PC-9 (cell line): ENCODE measurements at regions not wholly inside any gene's neighbourhood (a gene's known extent, or its start where the extent isn't known, plus 50 kb on each side); places are given as distances from the start of the nearest gene placed in this dataset.

Experiments used
- BruUV-seq: library from RNA; stranded (reverse); fragments of 400-500 nt; replicated peaks from 2 replicates; lab custom pipeline; 2021; lab: Mats Ljungman, UMichigan
- CTCF ChIA-PET: fragments of 300-600 bp; sonication (Branson Sonifier 250); formaldehyde crosslinking; loops from one replicate; lab custom pipeline; 2022; ENCODE audit warnings: antibody characterized with exemption; lab: Charles Lee
- POLR2A ChIA-PET: fragments of 300-600 bp; sonication (Branson Sonifier 250); formaldehyde crosslinking; loops from one replicate; lab custom pipeline; 2022; ENCODE audit warnings: antibody characterized with exemption; ENCODE audit not compliant: unreplicated experiment; lab: Charles Lee
- DNase-seq, 2 experiments: peaks; one replicate each; pipeline versions ENCODE4 v3.0.0 to v3.0.0-alpha.2; 2015 to 2022; ENCODE audit warnings: mixed read lengths in 1 of 2
- H2AFZ ChIP-seq: fragments of 200-600 bp; sonication (generic); 2 replicates; pipeline ENCODE4 v1.8.1; 2017; ENCODE audit warnings: antibody characterized with exemption
- H3F3A ChIP-seq: fragments of 200-600 bp; sonication (generic); 2 replicates; pipeline ENCODE4 v1.8.1; 2017; ENCODE audit warnings: antibody characterized with exemption, mild to moderate bottlenecking, low read depth; ENCODE audit not compliant: insufficient read depth
- H3K27ac ChIP-seq: fragments of 200-600 bp; sonication (generic); 2 replicates; pipeline ENCODE4 v1.6.1; 2016; ENCODE audit warnings: mixed run types
- H3K27me3 ChIP-seq: fragments of 200-600 bp; sonication (generic); 2 replicates; pipeline ENCODE4 v1.6.1; 2016; ENCODE audit warnings: low read depth, mixed run types; ENCODE audit not compliant: insufficient read depth
- H3K36me3 ChIP-seq: fragments of 200-600 bp; sonication (generic); 2 replicates; pipeline ENCODE4 v1.6.1; 2016; ENCODE audit warnings: low read depth, mixed run types
- H3K4me1 ChIP-seq: fragments of 200-600 bp; sonication (generic); replicated peaks from 2 replicates; pipeline ENCODE4 v1.6.1; 2016; ENCODE audit warnings: mixed run types; ENCODE audit not compliant: insufficient read depth
- H3K4me2 ChIP-seq: fragments of 200-600 bp; sonication (generic); 2 replicates; pipeline ENCODE4 v1.6.1; 2017; ENCODE audit warnings: mixed run types
- H3K4me3 ChIP-seq: fragments of 200-600 bp; sonication (generic); 2 replicates; pipeline ENCODE4 v1.6.1; 2016; ENCODE audit warnings: mixed run types
- H3K79me2 ChIP-seq: fragments of 200-600 bp; sonication (generic); 2 replicates; pipeline ENCODE4 v1.6.1; 2017; ENCODE audit warnings: low read depth, mixed run types
- H3K9me2 ChIP-seq: fragments of 200-600 bp; sonication (generic); 2 replicates; pipeline ENCODE4 v1.8.1; 2017; ENCODE audit warnings: mild to moderate bottlenecking; ENCODE audit not compliant: insufficient read depth
- H3K9me3 ChIP-seq: fragments of 200-600 bp; sonication (generic); 2 replicates; pipeline ENCODE4 v1.8.1; 2016; ENCODE audit warnings: low read depth; ENCODE audit not compliant: insufficient read depth
- H4K20me1 ChIP-seq: fragments of 200-600 bp; sonication (generic); 2 replicates; pipeline ENCODE4 v1.8.1; 2017; ENCODE audit not compliant: insufficient read depth
- EZH2 ChIP-seq: fragments of 200-600 bp; sonication (generic); IDR thresholded peaks from 2 replicates; pipeline ENCODE4 v1.8.0; 2017; ENCODE audit warnings: antibody characterized with exemption, low read depth
- intact Hi-C: fragments of 100-400 bp; cut with micrococcal nuclease; formaldehyde crosslinking; loops from one replicate; pipeline ENCODE4 v1.10.0; 2022; ENCODE audit not compliant: unreplicated experiment
- TF ChIP-seq, protein P1 (sequence below): fragments of 200-600 bp; sonication (generic); conservative IDR thresholded peaks from 2 replicates; pipeline ENCODE4 v1.6.1; 2017; ENCODE audit warnings: mixed run types, antibody characterized with exemption, mild to moderate bottlenecking, moderate library complexity

DNA sequence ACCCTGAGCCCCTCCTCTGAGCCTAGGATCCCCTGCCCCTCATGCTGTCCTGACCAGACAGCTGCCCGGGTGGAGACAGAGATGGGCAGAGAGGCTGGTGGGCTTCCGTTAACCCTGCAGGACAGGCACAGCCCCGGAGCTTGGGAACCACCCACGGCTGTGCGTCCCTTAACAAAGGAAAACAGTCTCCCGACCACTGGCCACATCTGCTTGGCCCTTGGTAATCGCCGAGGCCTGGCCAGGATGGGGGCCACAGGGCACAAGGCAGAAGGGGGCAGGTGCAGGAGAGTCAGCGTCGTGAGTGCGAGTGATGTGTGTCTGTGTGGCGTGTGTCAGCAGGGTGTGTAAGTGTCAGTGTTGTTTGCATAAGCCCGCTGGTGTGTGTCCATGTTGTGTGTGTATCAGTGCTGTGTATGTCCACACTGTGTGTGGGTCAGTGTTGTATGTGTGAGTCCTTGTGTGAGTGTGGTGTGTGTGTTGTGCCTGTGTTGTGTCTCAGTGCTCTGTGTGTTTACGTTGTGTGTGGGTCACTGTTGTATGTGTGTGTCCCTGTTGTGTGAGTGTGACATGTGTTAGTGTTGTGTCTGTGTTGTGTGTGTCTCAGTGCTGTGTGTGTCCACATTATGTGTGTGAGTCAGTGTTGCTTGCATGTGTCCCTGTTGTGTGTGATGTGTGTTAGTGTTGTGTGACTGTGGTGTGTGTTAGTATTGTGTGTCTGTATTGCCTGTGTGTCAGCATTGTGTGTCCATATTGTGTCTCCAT is 369.5 kb downstream of the BRD1 start:
- TF ChIP-seq EZH2: no peak
- TF ChIP-seq, protein P1, sequence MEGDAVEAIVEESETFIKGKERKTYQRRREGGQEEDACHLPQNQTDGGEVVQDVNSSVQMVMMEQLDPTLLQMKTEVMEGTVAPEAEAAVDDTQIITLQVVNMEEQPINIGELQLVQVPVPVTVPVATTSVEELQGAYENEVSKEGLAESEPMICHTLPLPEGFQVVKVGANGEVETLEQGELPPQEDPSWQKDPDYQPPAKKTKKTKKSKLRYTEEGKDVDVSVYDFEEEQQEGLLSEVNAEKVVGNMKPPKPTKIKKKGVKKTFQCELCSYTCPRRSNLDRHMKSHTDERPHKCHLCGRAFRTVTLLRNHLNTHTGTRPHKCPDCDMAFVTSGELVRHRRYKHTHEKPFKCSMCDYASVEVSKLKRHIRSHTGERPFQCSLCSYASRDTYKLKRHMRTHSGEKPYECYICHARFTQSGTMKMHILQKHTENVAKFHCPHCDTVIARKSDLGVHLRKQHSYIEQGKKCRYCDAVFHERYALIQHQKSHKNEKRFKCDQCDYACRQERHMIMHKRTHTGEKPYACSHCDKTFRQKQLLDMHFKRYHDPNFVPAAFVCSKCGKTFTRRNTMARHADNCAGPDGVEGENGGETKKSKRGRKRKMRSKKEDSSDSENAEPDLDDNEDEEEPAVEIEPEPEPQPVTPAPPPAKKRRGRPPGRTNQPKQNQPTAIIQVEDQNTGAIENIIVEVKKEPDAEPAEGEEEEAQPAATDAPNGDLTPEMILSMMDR: no peak
- CTCF ChIA-PET: no interaction called here
- no peak for DNase-seq

DNA sequence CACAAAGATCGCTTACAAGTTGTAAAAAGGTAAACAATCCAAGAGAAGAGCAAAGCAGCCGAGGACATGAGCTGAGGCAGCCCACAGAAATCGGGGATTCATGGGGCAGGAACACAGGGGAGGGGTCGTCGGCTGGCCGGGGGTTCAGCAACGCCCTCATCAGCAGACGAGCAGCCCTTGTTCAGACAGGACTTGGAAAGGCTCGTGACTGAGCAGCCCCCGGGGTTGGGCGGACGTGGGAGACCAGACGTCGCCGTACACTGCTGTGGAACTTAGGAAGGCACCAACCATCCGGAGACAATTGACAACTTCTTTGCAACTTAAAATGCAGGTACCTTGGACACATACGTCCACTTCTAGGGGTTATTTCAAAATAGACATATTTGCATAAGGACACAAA is 370.5 kb downstream of the BRD1 start:
- Histone ChIP-seq H2AFZ (no peak overlapping the region), H4K20me1 (no peaks in the 10 kb centered on the region), H3F3A (no peaks in the 10 kb centered on the region), H3K4me3 (no peak overlapping the region), H3K4me1 (no peaks in the 10 kb centered on the region), H3K27ac (no peak overlapping the region), H3K9me3 (no peaks in the 10 kb centered on the region), H3K4me2 (peak overlapping the region; percentile 27), H3K9me2 (no peaks in the 10 kb centered on the region), H3K27me3 (peaks cover 98% of the 10 kb centered on the region), H3K79me2 (no peaks in the 10 kb centered on the region), H3K36me3 (no peaks in the 10 kb centered on the region)
- TF ChIP-seq, protein P1: no peak
- no peak for TF ChIP-seq EZH2
- ChIA-PET POLR2A (no interaction called here), CTCF (no interaction called here)
- no TSS peak for BruUV-seq
- no peak for DNase-seq
- intact Hi-C loops: no loop called here

More for the DNA sequence above, 369.5 kb downstream of the BRD1 start:
- H3K9me3 ChIP-seq: no peaks in the 10 kb centered on the region
- peaks cover 100% of the 10 kb centered on the region for H3K27me3 ChIP-seq
- POLR2A ChIA-PET: no interaction called here
- H3K4me1 ChIP-seq: no peaks in the 10 kb centered on the region
- no peak overlapping the region for H3K27ac ChIP-seq
- intact Hi-C loops: no loop called here
- no peaks in the 10 kb centered on the region for H3K9me2 ChIP-seq
- no peaks in the 10 kb centered on the region for H4K20me1 ChIP-seq
- H3K79me2 ChIP-seq: no peaks in the 10 kb centered on the region
- H2AFZ ChIP-seq: no peak overlapping the region
- no peak overlapping the region for H3K4me2 ChIP-seq
- BruUV-seq: no TSS peak
- H3F3A ChIP-seq: no peaks in the 10 kb centered on the region
- no peaks in the 10 kb centered on the region for H3K36me3 ChIP-seq
- no peak overlapping the region for H3K4me3 ChIP-seq

DNA sequence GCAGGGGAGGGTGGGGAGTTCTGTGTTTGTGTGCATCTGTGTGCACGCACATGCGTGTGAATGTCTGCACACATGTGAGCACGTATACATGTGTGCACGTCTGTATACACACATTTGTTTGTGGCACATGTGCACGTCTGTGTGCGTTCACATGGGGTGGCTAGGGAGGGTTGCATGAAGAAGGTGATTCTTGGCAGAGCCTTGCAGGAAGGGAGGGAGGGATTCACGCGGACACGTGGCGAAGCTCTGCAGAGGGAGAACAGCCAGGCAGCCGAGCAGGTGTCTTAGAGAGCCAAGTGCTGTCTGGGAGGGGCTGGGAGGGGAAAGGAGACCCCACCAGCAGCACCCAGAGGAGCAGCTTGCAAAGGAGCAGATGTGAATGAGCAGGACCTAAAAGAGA is 372.1 kb downstream of the BRD1 start:
- H3K4me2 ChIP-seq: no peak overlapping the region
- intact Hi-C loops: no loop called here
- TF ChIP-seq, protein P1: no peak
- TF ChIP-seq EZH2: no peak
- DNase-seq: no peak
- BruUV-seq: no TSS peak
- no peaks in the 10 kb centered on the region for H3K36me3 ChIP-seq
- H2AFZ ChIP-seq: no peak overlapping the region
- no peak overlapping the region for H3K27ac ChIP-seq
- H3K27me3 ChIP-seq: peaks cover 98% of the 10 kb centered on the region
- no peaks in the 10 kb centered on the region for H4K20me1 ChIP-seq
- H3K9me2 ChIP-seq: no peaks in the 10 kb centered on the region
- H3F3A ChIP-seq: no peaks in the 10 kb centered on the region
- H3K9me3 ChIP-seq: no peaks in the 10 kb centered on the region
- no peak overlapping the region for H3K4me3 ChIP-seq
- H3K79me2 ChIP-seq: no peaks in the 10 kb centered on the region
- H3K4me1 ChIP-seq: no peaks in the 10 kb centered on the region
- CTCF ChIA-PET: no interaction called here
- POLR2A ChIA-PET: no interaction called here
